Small intestine (tissue), 7 donors: ENCODE measurements at regions not wholly inside any gene's neighbourhood (a gene's known extent, or its start where the extent isn't known, plus 50 kb on each side); places are given as distances from the start of the nearest gene placed in this dataset.
A peak's percentile ranks its signal among the peaks of the same experiment; 100 is the strongest.

Source experiments
- DNase-seq, 2 donors: peaks; one replicate each; pipeline versions ENCODE4 v3.0.0 to v3.0.0-alpha.2; 2013
- FAIRE-seq: peaks from 2 replicates; lab custom pipeline; 2012; peaks lifted over from hg19 to GRCh38; lab: Jason Lieb, UNC
- H3K27ac ChIP-seq, 3 donors: one replicate each; pipeline ENCODE4 v1.5.1; 2013; ENCODE audit warnings: low read length in 2 of 3, mild to moderate bottlenecking in 2 of 3, control low read depth in 1 of 3, inconsistent platforms in 1 of 3, low read depth in 1 of 3, moderate library complexity in 1 of 3
- H3K27me3 ChIP-seq, 3 donors: one replicate each; pipeline ENCODE4 v1.6.1; 2013; ENCODE audit warnings: low read length in 3 of 3, inconsistent platforms in 1 of 3; ENCODE audit not compliant: control insufficient read depth in 3 of 3, insufficient read depth in 3 of 3
- H3K36me3 ChIP-seq, 3 donors: one replicate each; pipeline ENCODE4 v1.6.1; 2013; ENCODE audit warnings: low read length in 3 of 3, inconsistent platforms in 1 of 3, low read depth in 1 of 3, mild to moderate bottlenecking in 1 of 3, moderate library complexity in 1 of 3; ENCODE audit not compliant: control insufficient read depth in 3 of 3, insufficient read depth in 2 of 3
- H3K4me1 ChIP-seq, 3 donors: one replicate each; pipeline ENCODE4 v1.6.1; 2013; ENCODE audit warnings: low read length in 2 of 3, inconsistent platforms in 1 of 3, low read depth in 1 of 3, mild to moderate bottlenecking in 1 of 3, moderate library complexity in 1 of 3; ENCODE audit not compliant: control insufficient read depth in 3 of 3, insufficient read depth in 2 of 3
- H3K4me3 ChIP-seq, 3 donors: one replicate each; pipeline ENCODE4 v1.5.1; 2013; ENCODE audit warnings: low read length in 3 of 3, control low read depth in 1 of 3, inconsistent platforms in 1 of 3, low read depth in 1 of 3, mild to moderate bottlenecking in 1 of 3, moderate library complexity in 1 of 3
- H3K9me3 ChIP-seq, 2 donors: one replicate each; pipeline ENCODE4 v1.6.1; 2013; ENCODE audit warnings: low read depth in 1 of 2, low read length in 1 of 2; ENCODE audit not compliant: control insufficient read depth in 2 of 2, insufficient read depth in 1 of 2
- WGBS, 3 donors: extraction: QIAGEN DNeasy Blood & Tissue Kit; methylation state at CpG; one replicate each; pipeline ENCODE4 v1.1.7; 2013; 5-methylcytosine and 5-hydroxymethylcytosine counted together
- donor health status: healthy with polysubstance abuse.
- donor health status: control.
- donor health status: control.
- donor health status: Bipolar disorder and iron deficiency.
- donor health status: healthy.

DNA sequence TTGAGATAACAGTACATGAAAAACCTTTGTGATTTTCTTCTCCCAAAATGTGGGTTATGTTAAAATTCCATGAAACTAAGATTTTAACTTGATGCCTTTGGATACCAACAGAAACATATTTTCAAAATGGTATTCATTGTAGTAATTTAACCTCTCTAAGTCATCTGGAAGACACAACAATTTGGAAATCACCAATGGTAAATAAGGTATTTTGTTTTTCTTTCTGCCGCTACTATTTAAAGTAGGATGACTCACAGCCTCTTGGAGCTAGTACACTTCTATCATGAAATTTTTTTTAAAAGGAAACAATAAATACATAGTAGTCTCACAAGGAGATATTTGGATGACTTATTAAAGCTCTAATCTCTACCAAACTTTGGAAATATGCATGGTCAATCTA, 291.6 kb upstream of the VEPH1 start:
- WGBS, 3 donors = 80 to 84% (median 83%) methylated on average over 1 of the region's 1 CpG
- Histone ChIP-seq H3K27ac (no peak overlapping the region), H3K36me3 (no peaks in the 10 kb centered on the region), H3K9me3 (no peaks in the 10 kb centered on the region), H3K4me1 (no peaks in the 10 kb centered on the region), H3K27me3 (peaks cover 0 to 4% (median 0%) of the 10 kb centered on the region in 3 donors), H3K4me3 (no peak overlapping the region)
- DNase-seq = no peak
- no peak for FAIRE-seq

DNA sequence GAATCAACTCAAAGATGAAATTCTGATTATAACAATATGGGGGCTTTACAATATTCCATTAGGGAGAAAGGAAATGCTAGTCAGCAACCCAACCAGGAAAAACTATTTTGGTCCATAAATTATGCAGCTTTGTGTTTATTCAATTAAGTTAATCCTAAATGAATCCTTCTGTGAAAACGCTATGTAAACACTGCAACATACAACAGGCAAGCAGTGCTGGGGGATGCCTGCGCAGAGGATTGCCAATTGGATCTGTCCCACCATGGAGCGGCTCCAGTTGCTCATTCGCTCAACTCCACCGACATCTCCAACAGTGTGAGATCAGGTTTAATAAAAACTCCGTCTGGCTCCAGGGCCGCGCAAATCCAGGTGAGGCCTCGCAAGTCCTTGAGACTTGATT, 290.5 kb upstream of the VEPH1 start:
- H3K27me3 ChIP-seq = peaks cover 0 to 4% (median 0%) of the 10 kb centered on the region in 3 donors
- DNase-seq (no peak), FAIRE-seq (no peak)
- no peak overlapping the region for H3K4me3 ChIP-seq
- H3K4me1 ChIP-seq = no peaks in the 10 kb centered on the region
- H3K27ac ChIP-seq = no peak overlapping the region
- 78 to 95% (median 91%) methylated on average over 9 of the region's 9 CpGs for WGBS, 3 donors
- no peaks in the 10 kb centered on the region for H3K36me3 ChIP-seq
- no peaks in the 10 kb centered on the region for H3K9me3 ChIP-seq

- 83 to 96% (median 92%) methylated on average over 1 of the region's 1 CpG for WGBS, 3 donors
- Histone ChIP-seq H3K9me3 (no peaks in the 10 kb centered on the region), H3K27ac (no peak overlapping the region), H3K4me1 (peaks cover 0 to 3% (median 0%) of the 10 kb centered on the region in 3 donors), H3K36me3 (no peaks in the 10 kb centered on the region), H3K4me3 (no peak overlapping the region), H3K27me3 (peaks cover 0 to 4% (median 0%) of the 10 kb centered on the region in 3 donors)
- FAIRE-seq = no peak
- no peak for DNase-seq
Observed at GRCh38 chr3:157789162-157789561, 285.9 kb upstream of the VEPH1 start.

DNA sequence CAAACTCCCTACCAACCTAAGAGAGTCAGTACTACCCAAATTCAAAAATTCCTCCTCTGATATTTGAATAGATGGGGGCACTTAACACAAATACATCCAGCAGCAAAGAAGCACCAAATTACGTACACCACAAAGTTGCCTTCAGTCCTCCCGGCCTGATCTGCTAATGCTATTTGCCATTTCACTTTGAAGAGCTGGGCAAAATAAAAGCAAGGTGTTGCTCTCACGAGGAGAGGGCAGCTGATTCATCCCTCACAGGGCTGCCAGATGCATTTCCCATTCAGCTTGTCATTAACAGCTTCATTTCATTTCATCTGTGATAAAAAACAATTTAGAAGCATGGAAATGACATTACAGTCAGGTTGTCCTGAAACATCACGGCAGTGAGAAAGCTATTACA, 283.4 kb upstream of the VEPH1 start:
- no peak for DNase-seq
- Histone ChIP-seq H3K27me3 (peaks cover 0 to 4% (median 0%) of the 10 kb centered on the region in 3 donors), H3K27ac (no peak overlapping the region), H3K9me3 (no peaks in the 10 kb centered on the region), H3K36me3 (no peaks in the 10 kb centered on the region), H3K4me3 (no peak overlapping the region), H3K4me1 (peaks cover 0 to 3% (median 0%) of the 10 kb centered on the region in 3 donors)
- no peak for FAIRE-seq
- WGBS, 3 donors = 57 to 74% (median 68%) methylated on average over 4 of the region's 4 CpGs

- Histone ChIP-seq H3K36me3 (no peaks in the 10 kb centered on the region), H3K4me1 (peaks cover 0 to 3% (median 0%) of the 10 kb centered on the region in 3 donors), H3K27me3 (peaks cover 0 to 4% (median 0%) of the 10 kb centered on the region in 3 donors), H3K4me3 (no peak overlapping the region), H3K27ac (no peak overlapping the region), H3K9me3 (no peaks in the 10 kb centered on the region)
- DNase-seq = no peak
- no peak for FAIRE-seq
- 74 to 83% (median 78%) methylated on average over 2 of the region's 2 CpGs for WGBS, 3 donors
Observed at GRCh38 chr3:157786211-157786610, 283.0 kb upstream of the VEPH1 start.

- peak in 1 of 2 donors; percentile 50 for DNase-seq
Observed at GRCh38 chr3:157785102-157785826, 282.0 kb upstream of the VEPH1 start.

DNA sequence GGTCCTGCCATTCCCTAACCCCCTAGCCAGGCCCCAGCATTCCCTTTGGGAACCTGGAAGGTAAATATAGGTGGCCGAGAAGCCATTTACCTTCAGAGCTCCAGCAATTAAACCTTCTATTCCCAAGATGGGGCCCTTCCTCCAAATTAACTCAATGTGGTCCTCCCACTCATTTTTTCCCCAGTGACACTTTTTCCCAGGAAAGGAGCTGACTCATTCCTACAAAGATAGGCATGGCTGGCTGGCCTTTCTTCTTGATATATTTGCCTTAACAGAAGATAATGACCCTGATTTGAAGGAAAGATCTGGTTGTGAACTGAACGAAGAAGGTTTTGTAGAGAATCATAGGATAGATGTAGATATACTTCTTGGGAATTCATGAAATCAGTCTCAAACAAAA, 279.0 kb upstream of the VEPH1 start:
- FAIRE-seq = no peak
- DNase-seq = no peak
- Histone ChIP-seq H3K36me3 (no peaks in the 10 kb centered on the region), H3K27me3 (no peaks in the 10 kb centered on the region), H3K4me3 (no peak overlapping the region), H3K4me1 (peaks cover 0 to 3% (median 0%) of the 10 kb centered on the region in 3 donors), H3K27ac (no peak overlapping the region), H3K9me3 (no peaks in the 10 kb centered on the region)
- 66 to 83% (median 70%) methylated on average over 2 of the region's 2 CpGs for WGBS, 3 donors

More at GRCh38 chr3:157785102-157785826, 282.0 kb upstream of the VEPH1 start:
- Histone ChIP-seq H3K27ac (no peak overlapping the region), H3K9me3 (no peaks in the 10 kb centered on the region), H3K4me1 (peaks cover 0 to 3% (median 0%) of the 10 kb centered on the region in 3 donors), H3K36me3 (no peaks in the 10 kb centered on the region), H3K27me3 (peaks cover 0 to 3% (median 0%) of the 10 kb centered on the region in 3 donors), H3K4me3 (no peak overlapping the region)
- 45 to 58% (median 47%) methylated on average over 6 of the region's 6 CpGs for WGBS, 3 donors
- no peak for FAIRE-seq

- Histone ChIP-seq H3K4me3 (no peak overlapping the region), H3K36me3 (no peaks in the 10 kb centered on the region), H3K27me3 (no peaks in the 10 kb centered on the region), H3K27ac (no peak overlapping the region), H3K9me3 (no peaks in the 10 kb centered on the region), H3K4me1 (no peaks in the 10 kb centered on the region)
- 94 to 95% (median 94%) methylated on average over 2 of the region's 2 CpGs for WGBS, 3 donors
- FAIRE-seq (no peak), DNase-seq (no peak)
Observed at GRCh38 chr3:157776861-157777260, 273.6 kb upstream of the VEPH1 start.

DNA sequence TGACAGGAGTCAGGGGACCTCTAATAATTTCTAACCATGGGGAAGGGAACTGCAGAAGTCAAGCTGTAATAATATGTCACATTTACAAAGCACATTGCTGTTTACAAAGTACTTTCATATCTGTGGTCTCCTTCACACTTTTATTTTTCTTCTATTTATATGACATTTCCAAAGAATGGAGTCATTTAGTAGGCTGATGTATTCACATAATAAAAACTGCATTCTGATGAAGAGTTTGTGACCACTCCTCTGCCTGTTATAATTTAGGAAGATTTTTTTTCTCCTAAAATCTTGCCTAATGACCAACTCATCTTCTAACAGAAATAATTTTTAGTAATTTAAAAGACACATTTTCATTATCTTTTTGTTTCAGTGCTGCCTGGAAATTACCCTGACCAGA, 272.2 kb upstream of the VEPH1 start:
- Histone ChIP-seq H3K27me3 (no peaks in the 10 kb centered on the region), H3K36me3 (no peaks in the 10 kb centered on the region), H3K4me3 (no peak overlapping the region), H3K27ac (no peak overlapping the region), H3K4me1 (no peaks in the 10 kb centered on the region), H3K9me3 (no peaks in the 10 kb centered on the region)
- FAIRE-seq = no peak
- DNase-seq = no peak
